NT2/D1 (cell line): ENCODE measurements at regions not wholly inside any gene's neighbourhood (a gene's known extent, or its start where the extent isn't known, plus 50 kb on each side); places are given as distances from the start of the nearest gene placed in this dataset.

Experiments used
- SUZ12 ChIP-seq: IDR thresholded peaks from 2 replicates; pipeline ENCODE4 v1.6.1; 2011; ENCODE audit not compliant: insufficient read length, insufficient read depth; ENCODE audit errors: extremely low read depth
- YY1 ChIP-seq: IDR thresholded peaks from 2 replicates; pipeline ENCODE4 v1.6.1; 2011; ENCODE audit not compliant: insufficient read length, insufficient read depth
- ZNF274 ChIP-seq: IDR thresholded peaks from 2 replicates; pipeline ENCODE4 v1.6.1; 2011; ENCODE audit warnings: mild to moderate bottlenecking, low read depth, low read length

- TF ChIP-seq SUZ12 (no peak), YY1 (no peak), ZNF274 (no peak)
These were observed 85.0 kb upstream of the IFNGR1 start for GRCh38 chr6:137304020-137304780.
